ENCODE measurements at regions not wholly inside any gene's neighbourhood (a gene's known extent, or its start where the extent isn't known, plus 50 kb on each side); places are given as distances from the start of the nearest gene placed in this dataset.
A peak's percentile ranks its signal among the peaks of the same experiment; 100 is the strongest.

DNA sequence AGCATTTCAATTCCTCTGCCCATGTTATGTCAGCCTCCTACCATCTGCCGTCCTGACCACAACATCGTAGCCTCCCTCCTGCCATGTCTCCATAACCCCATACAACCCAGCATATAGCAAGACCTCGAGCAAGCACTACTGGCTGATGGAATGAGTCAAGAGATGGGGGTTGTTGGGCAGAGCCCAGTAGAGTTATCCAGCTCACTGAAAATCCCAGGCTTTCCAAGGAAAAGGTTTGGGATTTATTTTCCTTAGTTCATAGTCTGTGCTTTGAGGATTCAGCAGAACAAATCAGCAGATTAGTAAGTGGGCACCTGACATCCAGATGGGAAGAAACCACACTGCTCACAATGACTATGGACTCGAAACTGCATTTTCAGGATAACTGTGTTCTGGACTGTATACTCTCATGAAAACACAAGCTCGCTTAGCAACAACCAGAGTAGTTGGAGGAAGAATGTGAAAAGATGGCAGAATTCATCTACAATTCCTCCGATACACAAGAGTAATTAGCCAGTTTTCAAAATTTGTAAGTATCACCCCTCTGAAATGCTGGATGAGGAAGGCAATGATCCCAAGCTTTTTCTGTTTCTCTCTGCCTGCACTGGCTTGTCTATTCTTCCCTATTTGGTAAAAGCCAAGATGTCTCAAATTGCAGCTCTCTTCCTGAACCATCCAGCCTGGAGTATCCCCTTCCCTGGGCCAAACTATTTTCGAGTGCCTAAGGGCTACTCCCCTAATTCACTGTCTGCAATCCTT, 186.2 kb upstream of the TBL1X start:
- Histone ChIP-seq H3K4me3 (ENCODE audit: control insufficient read depth in 1 of 2, extremely low read depth in 1 of 2, low read length in 1 of 2) (no peak overlapping the region), H3K4me1 (ENCODE audit: control insufficient read depth in 1 of 2, extremely low read depth in 1 of 2, insufficient read depth in 2 of 2, low read length in 2 of 2) (no peaks in the 10 kb centered on the region), H3K27me3 (replicated peaks in 1 of 2; ENCODE audit: control insufficient read depth in 2 of 2, extremely low read depth in 1 of 2, insufficient read depth in 2 of 2, low read length in 1 of 2) (no peaks in the 10 kb centered on the region), H3K27ac (ENCODE audit: low read length) (no peak overlapping the region), H3K9me3 (no peaks in the 10 kb centered on the region), H3K36me3 (ENCODE audit: control insufficient read depth in 2 of 2, extremely low read depth in 1 of 2, insufficient read depth in 1 of 2, low read length in 1 of 2) (no peaks in the 10 kb centered on the region)
- no peak for ATAC-seq (replicated peaks in 1 of 4)
- peak overlapping the region; percentile 28 to 46 (median 37) for H3K4me3 Mint-ChIP-seq
- peaks cover 8 to 17% (median 9%) of the 10 kb centered on the region in 3 donors for H3K4me1 Mint-ChIP-seq
- no peaks in the 10 kb centered on the region for H3K27me3 Mint-ChIP-seq
- ChIA-PET CTCF (no interaction called here), POLR2A (no interaction called here)
- no CpG with 5 or more reads among the region's 7 CpGs for WGBS (ENCODE audit: insufficient coverage)
- DNase-seq = no peak
- H3K27ac Mint-ChIP-seq = peak overlapping the region; percentile 67 to 83
- H3K9me3 Mint-ChIP-seq = no peaks in the 10 kb centered on the region
- no peaks in the 10 kb centered on the region for H3K36me3 Mint-ChIP-seq

DNA sequence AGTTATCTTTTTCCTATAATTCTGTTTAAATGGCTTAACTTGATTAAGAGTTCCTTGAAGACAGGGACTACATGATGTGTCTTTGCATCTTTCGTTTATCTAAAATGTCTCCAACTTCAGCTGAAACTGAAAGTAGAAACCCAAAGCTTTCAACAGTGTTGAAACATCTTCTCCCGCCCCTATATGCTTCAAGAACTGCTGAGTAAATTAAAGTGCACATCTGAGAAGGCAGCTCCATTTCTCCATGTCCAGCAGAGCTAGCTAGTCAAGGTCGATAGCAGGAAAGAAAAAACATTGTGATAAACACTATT, 185.7 kb upstream of the TBL1X start:
- no peaks in the 10 kb centered on the region for H3K27me3 ChIP-seq (replicated peaks in 1 of 2; ENCODE audit: control insufficient read depth in 2 of 2, extremely low read depth in 1 of 2, insufficient read depth in 2 of 2, low read length in 1 of 2)
- H3K27ac ChIP-seq (ENCODE audit: low read length) = no peak overlapping the region
- Mint-ChIP-seq H3K4me3 (peak overlapping the region; percentile 28 to 46 (median 37)), H3K9me3 (no peaks in the 10 kb centered on the region), H3K27ac (peak overlapping the region; percentile 67 to 83), H3K27me3 (no peaks in the 10 kb centered on the region), H3K4me1 (peaks cover 8 to 17% (median 9%) of the 10 kb centered on the region in 3 donors), H3K36me3 (no peaks in the 10 kb centered on the region)
- no peaks in the 10 kb centered on the region for H3K9me3 ChIP-seq
- no CpG with 5 or more reads among the region's 3 CpGs for WGBS (ENCODE audit: insufficient coverage)
- no peaks in the 10 kb centered on the region for H3K4me1 ChIP-seq (ENCODE audit: control insufficient read depth in 1 of 2, extremely low read depth in 1 of 2, insufficient read depth in 2 of 2, low read length in 2 of 2)
- no peaks in the 10 kb centered on the region for H3K36me3 ChIP-seq (ENCODE audit: control insufficient read depth in 2 of 2, extremely low read depth in 1 of 2, insufficient read depth in 1 of 2, low read length in 1 of 2)
- ChIA-PET CTCF (no interaction called here), POLR2A (interaction anchor here in 1 of 2 donors (0.6 kb wide), 1 partner anchor 10 kb away, joined by 3 read pairs; no protein-coding TSS in a partner anchor)
- no peak for ATAC-seq (replicated peaks in 1 of 4)
- DNase-seq = peak in 1 of 35 experiments; percentile 11
- H3K4me3 ChIP-seq (ENCODE audit: control insufficient read depth in 1 of 2, extremely low read depth in 1 of 2, low read length in 1 of 2) = no peak overlapping the region

DNA sequence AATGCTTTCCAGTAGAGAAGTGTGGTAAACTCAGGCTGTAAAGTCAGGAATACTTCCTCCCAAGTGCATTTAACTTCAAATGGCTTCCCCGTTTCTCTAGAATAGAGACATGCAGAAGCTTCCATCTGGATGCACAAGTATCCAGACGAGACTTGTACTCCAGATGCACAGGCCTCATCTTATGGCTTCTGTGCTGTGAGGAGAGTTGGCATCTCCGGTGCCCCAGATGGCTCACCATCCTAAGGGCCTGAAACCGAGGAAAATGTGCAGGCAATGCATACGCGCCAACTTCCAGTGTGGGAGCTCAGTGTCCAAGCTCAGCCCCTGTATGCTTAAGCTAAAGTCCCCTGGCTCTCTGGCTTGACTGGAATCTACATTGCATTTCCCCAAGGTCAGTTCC, 184.0 kb upstream of the TBL1X start:
- Mint-ChIP-seq H3K27me3 (no peaks in the 10 kb centered on the region), H3K36me3 (no peaks in the 10 kb centered on the region), H3K4me3 (no peak overlapping the region), H3K4me1 (peaks cover 14 to 24% (median 16%) of the 10 kb centered on the region in 3 donors), H3K27ac (no peak overlapping the region), H3K9me3 (no peaks in the 10 kb centered on the region)
- Histone ChIP-seq H3K9me3 (no peaks in the 10 kb centered on the region), H3K4me3 (ENCODE audit: control insufficient read depth in 1 of 2, extremely low read depth in 1 of 2, low read length in 1 of 2) (no peak overlapping the region), H3K27ac (ENCODE audit: low read length) (no peak overlapping the region), H3K4me1 (ENCODE audit: control insufficient read depth in 1 of 2, extremely low read depth in 1 of 2, insufficient read depth in 2 of 2, low read length in 2 of 2) (peaks cover 0 to 7% of the 10 kb centered on the region in 2 experiments), H3K36me3 (ENCODE audit: control insufficient read depth in 2 of 2, extremely low read depth in 1 of 2, insufficient read depth in 1 of 2, low read length in 1 of 2) (no peaks in the 10 kb centered on the region), H3K27me3 (replicated peaks in 1 of 2; ENCODE audit: control insufficient read depth in 2 of 2, extremely low read depth in 1 of 2, insufficient read depth in 2 of 2, low read length in 1 of 2) (no peaks in the 10 kb centered on the region)
- DNase-seq = no peak
- ChIA-PET POLR2A (no interaction called here), CTCF (interaction anchor here (0.5 to 0.6 kb wide), 2 partner anchors 18 to 32 kb away, joined by 3 to 7 read pairs; no protein-coding TSS in a partner anchor)
- ATAC-seq (replicated peaks in 1 of 4) = no peak
- WGBS (ENCODE audit: insufficient coverage) = 100% methylated on average over 1 of the region's 6 CpGs

DNA sequence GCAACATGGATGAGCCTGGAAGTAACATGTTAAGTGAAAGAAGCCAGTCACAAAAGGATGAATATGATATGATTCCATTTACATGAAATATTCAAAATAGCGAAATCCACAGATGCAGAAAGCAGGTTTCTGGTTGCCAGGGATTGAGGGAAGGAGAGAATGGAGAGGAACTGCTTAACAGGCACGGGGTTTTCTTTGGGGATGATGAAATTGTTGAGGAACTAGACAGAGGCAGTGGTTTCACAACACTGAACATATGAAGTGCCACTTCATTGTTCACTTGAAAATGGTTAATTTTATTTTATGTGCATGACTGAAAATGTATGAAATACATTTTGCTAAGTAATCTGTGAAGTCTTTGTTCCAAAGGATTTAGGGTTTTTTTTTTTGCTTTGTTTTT, 182.5 kb upstream of the TBL1X start:
- Mint-ChIP-seq H3K27me3 (no peaks in the 10 kb centered on the region), H3K9me3 (no peaks in the 10 kb centered on the region), H3K4me3 (no peak overlapping the region), H3K4me1 (peaks cover 20 to 29% (median 21%) of the 10 kb centered on the region in 3 donors), H3K36me3 (no peaks in the 10 kb centered on the region), H3K27ac (no peak overlapping the region)
- no peak overlapping the region for H3K4me3 ChIP-seq (ENCODE audit: control insufficient read depth in 1 of 2, extremely low read depth in 1 of 2, low read length in 1 of 2)
- 71% methylated on average over 1 of the region's 2 CpGs for WGBS (ENCODE audit: insufficient coverage)
- H3K9me3 ChIP-seq = no peaks in the 10 kb centered on the region
- POLR2A ChIA-PET = no interaction called here
- H3K36me3 ChIP-seq (ENCODE audit: control insufficient read depth in 2 of 2, extremely low read depth in 1 of 2, insufficient read depth in 1 of 2, low read length in 1 of 2) = no peaks in the 10 kb centered on the region
- ATAC-seq (replicated peaks in 1 of 4) = no peak
- peaks cover 0 to 7% of the 10 kb centered on the region in 2 experiments for H3K4me1 ChIP-seq (ENCODE audit: control insufficient read depth in 1 of 2, extremely low read depth in 1 of 2, insufficient read depth in 2 of 2, low read length in 2 of 2)
- H3K27ac ChIP-seq (ENCODE audit: low read length) = no peak overlapping the region
- CTCF ChIA-PET = no interaction called here
- DNase-seq = no peak
- no peaks in the 10 kb centered on the region for H3K27me3 ChIP-seq (replicated peaks in 1 of 2; ENCODE audit: control insufficient read depth in 2 of 2, extremely low read depth in 1 of 2, insufficient read depth in 2 of 2, low read length in 1 of 2)

DNA sequence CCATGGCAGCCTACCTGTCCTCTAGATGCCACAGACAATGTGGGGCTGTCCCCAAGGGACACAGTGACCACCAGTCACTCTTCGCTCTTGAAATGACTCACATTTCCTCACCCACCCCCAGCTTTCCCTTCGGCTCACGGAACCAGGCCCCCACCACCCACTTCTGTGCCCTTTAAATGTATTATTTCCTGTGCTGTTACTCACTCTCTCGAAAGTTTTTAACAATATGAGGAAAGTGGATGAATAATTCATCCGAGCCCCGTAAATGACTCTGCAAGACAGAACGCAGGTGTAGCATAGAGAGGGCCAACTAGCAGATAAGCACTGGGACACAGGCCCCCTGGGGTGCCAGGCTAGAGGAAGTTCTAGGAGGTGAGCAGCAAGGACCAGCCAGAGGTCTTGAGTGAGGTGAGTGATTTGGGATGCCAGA, 179.5 kb upstream of the TBL1X start:
- Mint-ChIP-seq H3K9me3 (no peaks in the 10 kb centered on the region), H3K4me1 (peaks cover 12 to 17% (median 12%) of the 10 kb centered on the region in 3 donors), H3K27me3 (no peaks in the 10 kb centered on the region), H3K27ac (peak overlapping the region; percentile 79 to 90), H3K4me3 (no peak overlapping the region), H3K36me3 (no peaks in the 10 kb centered on the region)
- peak in 2 of 35 experiments; percentile 4 to 22 for DNase-seq
- Histone ChIP-seq H3K27ac (ENCODE audit: low read length) (no peak overlapping the region), H3K9me3 (no peaks in the 10 kb centered on the region), H3K4me3 (ENCODE audit: control insufficient read depth in 1 of 2, extremely low read depth in 1 of 2, low read length in 1 of 2) (no peak overlapping the region), H3K36me3 (ENCODE audit: control insufficient read depth in 2 of 2, extremely low read depth in 1 of 2, insufficient read depth in 1 of 2, low read length in 1 of 2) (no peaks in the 10 kb centered on the region), H3K27me3 (replicated peaks in 1 of 2; ENCODE audit: control insufficient read depth in 2 of 2, extremely low read depth in 1 of 2, insufficient read depth in 2 of 2, low read length in 1 of 2) (no peaks in the 10 kb centered on the region), H3K4me1 (ENCODE audit: control insufficient read depth in 1 of 2, extremely low read depth in 1 of 2, insufficient read depth in 2 of 2, low read length in 2 of 2) (peaks cover 0 to 7% of the 10 kb centered on the region in 2 experiments)
- POLR2A ChIA-PET = no interaction called here
- CTCF ChIA-PET = no interaction called here
- WGBS (ENCODE audit: insufficient coverage) = no CpG with 5 or more reads among the region's 7 CpGs
- ATAC-seq (replicated peaks in 1 of 4) = peak in 3 of 4 experiments; percentile 48 to 63 (median 63)

DNA sequence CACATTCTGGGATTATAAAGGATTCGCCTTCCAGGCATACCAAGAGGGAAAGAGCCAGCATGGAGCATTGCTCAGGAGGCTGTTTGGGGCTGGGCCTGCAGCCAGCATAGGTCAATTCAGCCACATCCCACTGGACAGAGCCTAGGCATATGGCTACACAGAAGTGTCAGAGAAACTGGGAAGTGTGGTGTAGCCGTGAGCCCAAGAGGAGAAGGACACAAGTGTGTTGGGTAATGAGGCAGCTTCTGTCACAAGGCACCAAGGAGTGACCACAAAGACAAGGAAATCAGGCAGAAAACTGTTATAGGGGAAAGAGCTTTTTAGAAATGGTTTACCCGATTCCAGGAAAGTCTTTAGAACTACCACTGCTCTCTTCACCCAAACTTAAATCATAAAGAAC, 178.6 kb upstream of the TBL1X start:
- DNase-seq = no peak
- Histone ChIP-seq H3K27me3 (replicated peaks in 1 of 2; ENCODE audit: control insufficient read depth in 2 of 2, extremely low read depth in 1 of 2, insufficient read depth in 2 of 2, low read length in 1 of 2) (no peaks in the 10 kb centered on the region), H3K4me1 (ENCODE audit: control insufficient read depth in 1 of 2, extremely low read depth in 1 of 2, insufficient read depth in 2 of 2, low read length in 2 of 2) (peaks cover 0 to 7% of the 10 kb centered on the region in 2 experiments), H3K4me3 (ENCODE audit: control insufficient read depth in 1 of 2, extremely low read depth in 1 of 2, low read length in 1 of 2) (no peak overlapping the region), H3K9me3 (no peaks in the 10 kb centered on the region), H3K27ac (ENCODE audit: low read length) (no peak overlapping the region), H3K36me3 (ENCODE audit: control insufficient read depth in 2 of 2, extremely low read depth in 1 of 2, insufficient read depth in 1 of 2, low read length in 1 of 2) (no peaks in the 10 kb centered on the region)
- POLR2A ChIA-PET = no interaction called here
- Mint-ChIP-seq H3K27me3 (no peaks in the 10 kb centered on the region), H3K27ac (no peak overlapping the region), H3K36me3 (no peaks in the 10 kb centered on the region), H3K9me3 (no peaks in the 10 kb centered on the region), H3K4me3 (no peak overlapping the region), H3K4me1 (peaks cover 12 to 17% (median 12%) of the 10 kb centered on the region in 3 donors)
- ATAC-seq (replicated peaks in 1 of 4) = no peak
- CTCF ChIA-PET = no interaction called here
- 100% methylated on average over 1 of the region's 3 CpGs for WGBS (ENCODE audit: insufficient coverage)
